ENCODE measurements at regions not wholly inside any gene's neighbourhood (a gene's known extent, or its start where the extent isn't known, plus 50 kb on each side); places are given as distances from the start of the nearest gene placed in this dataset.
A peak's percentile ranks its signal among the peaks of the same experiment; 100 is the strongest.
"Not testable (repeated sequence)": the region's sequence is repeated elsewhere in the genome, so short reads cannot be mapped to it uniquely, and the experiment has no call there.

DNA sequence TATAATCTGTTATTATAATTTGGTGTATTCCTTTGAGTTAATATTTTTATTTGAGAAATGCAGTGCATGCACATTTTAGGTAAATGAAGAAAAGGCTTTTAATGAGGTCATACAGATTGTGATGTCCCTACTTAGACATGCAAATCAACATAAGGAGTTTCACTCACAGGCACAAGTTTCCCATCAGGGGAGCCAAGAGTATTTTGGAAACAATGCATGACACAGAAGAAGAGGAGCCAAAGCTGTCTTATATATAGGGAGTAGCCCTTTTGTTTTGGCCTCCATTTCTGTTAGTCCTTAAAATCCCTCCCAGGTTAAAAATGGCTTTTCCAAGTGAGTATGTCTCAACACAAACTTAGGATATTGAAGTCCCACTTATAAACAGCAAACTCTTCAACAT lies 703.4 kb upstream of the ANKRD30A start:
- no peak for DNase-seq
- Histone ChIP-seq H3K4me3 (no peak overlapping the region), H3K4me1 (peaks cover 0 to 5% (median 0%) of the 10 kb centered on the region in 3 donors), H3K27me3 (no peaks in the 10 kb centered on the region), H3K9me3 (no peaks in the 10 kb centered on the region), H3K27ac (peak overlapping the region in 1 of 4 donors; percentile 37), H3K36me3 (no peaks in the 10 kb centered on the region)
- ATAC-seq = no peak
- no peak for FAIRE-seq
- intact Hi-C loops (cut with DNase I) = no loop called here
- no peak for TF ChIP-seq CTCF (IDR thresholded peaks at IDR 0.05)

DNA sequence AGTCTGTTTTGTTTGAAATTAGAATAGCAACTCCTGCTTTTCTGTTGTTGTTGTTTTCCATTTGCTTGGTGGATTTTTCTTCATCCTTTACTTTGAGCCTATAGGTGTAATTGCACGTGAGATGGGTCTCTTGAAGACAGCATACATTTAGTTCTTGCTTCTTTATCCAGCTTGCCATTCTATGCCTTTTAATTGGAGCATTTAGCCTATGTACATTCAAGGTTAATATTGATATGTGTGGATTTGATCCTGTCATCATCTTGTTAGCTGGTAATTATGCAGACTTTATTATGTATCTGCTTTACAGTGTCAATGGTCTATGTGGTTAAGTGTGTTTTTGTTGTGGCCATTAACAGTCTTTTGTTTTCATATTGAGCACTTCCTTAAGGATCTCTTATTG lies 708.9 kb upstream of the ANKRD30A start:
- H3K4me3 ChIP-seq = no peak overlapping the region
- 26 to 38% methylated on average over 1 of the region's 1 CpG for WGBS, 2 donors
- no peak for TF ChIP-seq CTCF (IDR thresholded peaks at IDR 0.05)
- no peak overlapping the region for H3K27ac ChIP-seq
- no peaks in the 10 kb centered on the region for H3K27me3 ChIP-seq
- FAIRE-seq = no peak
- DNase-seq = no peak
- no peak for ATAC-seq
- H3K36me3 ChIP-seq = no peaks in the 10 kb centered on the region
- intact Hi-C loops (cut with DNase I) = no loop called here
- no peaks in the 10 kb centered on the region for H3K9me3 ChIP-seq
- H3K4me1 ChIP-seq = no peaks in the 10 kb centered on the region

DNA sequence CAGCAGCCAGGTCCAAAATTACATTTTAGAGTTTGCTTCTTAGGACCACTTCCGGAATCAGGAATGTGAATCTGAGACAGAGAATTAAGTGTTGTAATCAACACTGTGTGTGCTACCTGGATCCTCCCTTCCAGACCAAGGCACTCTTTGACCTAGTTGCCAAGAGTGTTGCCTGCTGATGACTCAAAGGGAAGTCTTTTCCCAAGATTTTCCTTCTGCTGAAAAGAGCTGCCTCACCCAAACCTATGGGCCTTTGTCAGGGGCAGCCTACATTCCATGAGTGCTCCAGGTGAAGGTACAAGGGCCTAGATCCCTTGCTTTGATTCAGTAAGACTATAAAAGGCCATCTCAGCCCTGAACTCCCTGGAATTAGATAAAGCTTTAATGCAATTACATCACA lies 712.5 kb upstream of the ANKRD30A start:
- intact Hi-C loops (cut with DNase I) = no loop called here
- ATAC-seq = no peak
- Histone ChIP-seq H3K27ac (no peak overlapping the region), H3K9me3 (no peaks in the 10 kb centered on the region), H3K4me1 (no peaks in the 10 kb centered on the region), H3K4me3 (no peak overlapping the region), H3K36me3 (no peaks in the 10 kb centered on the region), H3K27me3 (no peaks in the 10 kb centered on the region)
- FAIRE-seq = no peak
- DNase-seq = no peak
- 91% methylated on average over 1 of the region's 1 CpG for WGBS, 2 donors
- no peak for TF ChIP-seq CTCF (IDR thresholded peaks at IDR 0.05)

DNA sequence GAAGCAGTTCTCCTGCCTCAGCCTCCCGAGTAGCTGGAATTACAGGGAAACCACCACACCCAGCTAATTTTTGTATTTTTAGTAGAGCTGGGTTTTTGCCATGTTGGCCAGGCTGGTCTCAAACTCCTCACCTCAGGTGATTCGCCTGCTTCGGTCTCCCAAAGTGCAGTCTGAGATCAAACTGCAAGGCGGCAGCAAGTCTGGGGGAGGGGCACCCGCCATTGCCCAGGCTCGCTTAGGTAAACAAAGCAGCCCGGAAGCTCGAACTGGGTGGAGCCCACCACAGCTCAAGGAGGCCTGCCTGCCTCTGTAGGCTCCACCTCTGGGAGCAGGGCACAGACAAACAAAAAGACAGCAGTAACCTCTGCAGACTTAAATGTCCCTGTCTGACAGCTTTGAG lies 725.2 kb upstream of the ANKRD30A start:
- 65 to 76% methylated on average over 8 of the region's 8 CpGs for WGBS, 2 donors
- H3K4me1 ChIP-seq; FAIRE-seq; H3K4me3 ChIP-seq; intact Hi-C loops (cut with DNase I); H3K9me3 ChIP-seq; ATAC-seq; H3K27ac ChIP-seq; DNase-seq; H3K27me3 ChIP-seq; H3K36me3 ChIP-seq: not testable (repeated sequence)

DNA sequence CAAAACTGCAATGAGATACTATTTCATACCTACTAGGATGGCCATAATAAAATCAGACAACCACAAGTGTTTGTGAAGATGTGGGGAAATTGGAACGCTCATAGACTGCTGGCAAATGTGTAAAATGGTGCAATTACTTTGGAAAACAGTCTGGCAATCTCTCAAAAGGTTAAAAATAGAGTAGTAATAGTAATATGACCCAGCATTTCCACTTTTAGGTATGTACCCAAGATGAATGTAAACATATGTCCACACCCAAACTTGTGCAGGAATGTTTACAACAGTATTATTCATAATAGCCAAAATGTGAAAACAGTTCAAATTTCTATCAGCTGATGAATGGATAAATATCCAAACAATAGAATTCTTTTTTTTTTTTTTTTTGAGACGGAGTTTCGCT lies 731.6 kb upstream of the ANKRD30A start:
- TF ChIP-seq CTCF (IDR thresholded peaks at IDR 0.05) = no peak
- H3K27ac ChIP-seq = no peak overlapping the region
- no peak for FAIRE-seq

GRCh38 chr10:36391405-36391804 lies 734.0 kb upstream of the ANKRD30A start:
- 50 to 68% methylated on average over 4 of the region's 4 CpGs for WGBS, 2 donors
- no peak for ATAC-seq
- FAIRE-seq = no peak
- TF ChIP-seq CTCF (IDR thresholded peaks at IDR 0.05) = no peak
- H3K27ac ChIP-seq = no peak overlapping the region
- H3K36me3 ChIP-seq = no peaks in the 10 kb centered on the region
- H3K4me1 ChIP-seq = no peaks in the 10 kb centered on the region
- H3K27me3 ChIP-seq = no peaks in the 10 kb centered on the region
- H3K4me3 ChIP-seq = no peak overlapping the region
- no peaks in the 10 kb centered on the region for H3K9me3 ChIP-seq
- DNase-seq = no peak
- intact Hi-C loops (cut with DNase I) = no loop called here

More for the DNA sequence above, 731.6 kb upstream of the ANKRD30A start:
- no peak for ATAC-seq
- WGBS, 2 donors = 84 to 90% methylated on average over 3 of the region's 3 CpGs
- no peaks in the 10 kb centered on the region for H3K4me1 ChIP-seq
- no peak for DNase-seq
- no peak overlapping the region for H3K4me3 ChIP-seq
- intact Hi-C loops (cut with DNase I) = no loop called here
- no peaks in the 10 kb centered on the region for H3K27me3 ChIP-seq
- no peaks in the 10 kb centered on the region for H3K36me3 ChIP-seq
- no peaks in the 10 kb centered on the region for H3K9me3 ChIP-seq
